ENCODE measurements at regions not wholly inside any gene's neighbourhood (a gene's known extent, or its start where the extent isn't known, plus 50 kb on each side); places are given as distances from the start of the nearest gene placed in this dataset.

DNA sequence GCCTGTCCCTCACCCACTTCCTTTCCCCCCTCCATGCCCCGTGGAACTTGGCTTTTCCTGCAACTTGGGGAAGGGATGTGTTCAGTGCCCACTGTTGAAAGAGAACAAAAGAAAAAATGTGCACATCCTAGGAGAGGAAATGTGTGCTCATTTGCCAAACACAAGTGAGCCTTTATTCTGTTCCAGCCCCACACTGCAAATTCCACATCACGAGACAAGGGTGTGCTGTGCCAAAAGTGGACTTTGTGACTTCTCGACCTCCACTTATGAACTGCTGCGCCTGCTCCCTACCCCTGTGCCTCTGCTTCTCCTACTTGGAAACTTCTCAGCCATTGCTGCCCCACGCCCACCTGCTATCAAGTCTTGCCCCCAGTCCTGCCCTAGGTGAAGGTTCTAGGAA, 97.0 kb upstream of the GRIK3 start:
- TF ChIP-seq, protein P1, sequence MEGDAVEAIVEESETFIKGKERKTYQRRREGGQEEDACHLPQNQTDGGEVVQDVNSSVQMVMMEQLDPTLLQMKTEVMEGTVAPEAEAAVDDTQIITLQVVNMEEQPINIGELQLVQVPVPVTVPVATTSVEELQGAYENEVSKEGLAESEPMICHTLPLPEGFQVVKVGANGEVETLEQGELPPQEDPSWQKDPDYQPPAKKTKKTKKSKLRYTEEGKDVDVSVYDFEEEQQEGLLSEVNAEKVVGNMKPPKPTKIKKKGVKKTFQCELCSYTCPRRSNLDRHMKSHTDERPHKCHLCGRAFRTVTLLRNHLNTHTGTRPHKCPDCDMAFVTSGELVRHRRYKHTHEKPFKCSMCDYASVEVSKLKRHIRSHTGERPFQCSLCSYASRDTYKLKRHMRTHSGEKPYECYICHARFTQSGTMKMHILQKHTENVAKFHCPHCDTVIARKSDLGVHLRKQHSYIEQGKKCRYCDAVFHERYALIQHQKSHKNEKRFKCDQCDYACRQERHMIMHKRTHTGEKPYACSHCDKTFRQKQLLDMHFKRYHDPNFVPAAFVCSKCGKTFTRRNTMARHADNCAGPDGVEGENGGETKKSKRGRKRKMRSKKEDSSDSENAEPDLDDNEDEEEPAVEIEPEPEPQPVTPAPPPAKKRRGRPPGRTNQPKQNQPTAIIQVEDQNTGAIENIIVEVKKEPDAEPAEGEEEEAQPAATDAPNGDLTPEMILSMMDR (IDR thresholded peaks at IDR 0.05) = no peak
- no peak for TF ChIP-seq POLR2A (IDR thresholded peaks at IDR 0.05)
- no peak for TF ChIP-seq POLR2AphosphoS5 (IDR thresholded peaks at IDR 0.05)

Measured in sigmoid colon (tissue), 4 donors.